ENCODE measurements at regions not wholly inside any gene's neighbourhood (a gene's known extent, or its start where the extent isn't known, plus 50 kb on each side); places are given as distances from the start of the nearest gene placed in this dataset.

DNA sequence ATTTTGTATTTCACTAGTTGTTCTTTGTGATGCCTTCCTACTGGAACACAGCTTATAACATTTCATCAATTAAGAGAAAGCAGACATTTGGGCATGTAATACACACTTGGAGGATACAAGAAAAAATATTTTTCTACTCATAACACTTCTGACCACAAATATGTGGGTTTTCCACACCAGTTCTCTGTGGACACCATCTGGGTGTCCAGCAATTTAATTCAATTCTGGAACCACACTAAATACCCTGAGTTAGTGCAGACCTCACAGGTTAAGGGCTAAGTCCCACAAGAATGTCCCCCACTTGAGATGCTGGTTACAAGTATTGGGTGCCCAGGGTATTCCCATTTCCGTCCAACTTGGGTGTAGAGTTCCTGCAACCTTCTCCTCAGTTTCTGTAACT, 91.1 kb upstream of the SKOR2 start:
- Histone ChIP-seq H3K4me1 (replicated peaks in 1 of 2; ENCODE audit: control insufficient read depth in 2 of 2, insufficient read depth in 2 of 2, low read length in 2 of 2) (no peaks in the 10 kb centered on the region), H3K27ac (ENCODE audit: extremely low read depth, low read depth, low read length) (no peak overlapping the region), H3K79me2 (ENCODE audit: control insufficient read depth, insufficient read depth, low read length) (no peaks in the 10 kb centered on the region), H3K36me3 (ENCODE audit: control insufficient read depth, insufficient read depth, low read length) (no peaks in the 10 kb centered on the region), H3K27me3 (ENCODE audit: control insufficient read depth in 2 of 2, insufficient read depth in 2 of 2, low read length in 2 of 2) (no peaks in the 10 kb centered on the region), H4K20me1 (replicated peaks; ENCODE audit: control insufficient read depth, insufficient read depth, low read length) (no peaks in the 10 kb centered on the region), H3K9ac (ENCODE audit: insufficient read depth in 1 of 2, low read depth in 2 of 2, low read length in 2 of 2) (no peak overlapping the region), H3K4me3 (no peak overlapping the region), H2AFZ (ENCODE audit: low read depth, low read length) (no peak overlapping the region), H3K9me1 (ENCODE audit: control insufficient read depth, insufficient read depth, low read length) (no peaks in the 10 kb centered on the region), H3K9me3 (replicated peaks; ENCODE audit: control insufficient read depth, insufficient read depth, low read depth, low read length) (no peaks in the 10 kb centered on the region), H3K4me2 (ENCODE audit: insufficient read depth, low read length) (no peak overlapping the region)
- DNase-seq (ENCODE audit: extremely low read depth in 1 of 4, low spot score in 3 of 4) (no peak), FAIRE-seq (no peak), ATAC-seq (no peak)
- ChIA-PET CTCF (ENCODE audit: low intra/inter-chr PET ratio) (no interaction called here), POLR2A (no interaction called here)
- WGBS (ENCODE audit: insufficient coverage, low coverage, missing lambda C conversion rate): 0% methylated on average over 1 of the region's 1 CpG
- intact Hi-C loops (cut with micrococcal nuclease) (no loop called here), in situ Hi-C loops (cut with MboI) (no loop called here)
- TF ChIP-seq TEAD2 (tag; IDR thresholded peaks at IDR 0.05): no peak
- no peak for TF ChIP-seq ETV6 (IDR thresholded peaks at IDR 0.05; ENCODE audit: borderline replicate concordance in 1 of 2, low read depth in 2 of 2, low read length in 1 of 2)
- TF ChIP-seq ETV6 (CRISPR knock-in tag; IDR thresholded peaks at IDR 0.05; ENCODE audit: borderline replicate concordance): no peak
- TF ChIP-seq TBL1XR1 (IDR thresholded peaks at IDR 0.05; ENCODE audit: low read length in 2 of 2): no peak
- TF ChIP-seq NCOA2 (IDR thresholded peaks at IDR 0.05; ENCODE audit: partially characterized antibody in 2 of 2): no peak
- TF ChIP-seq TAF9B (IDR thresholded peaks at IDR 0.05; ENCODE audit: partially characterized antibody): no peak
- TF ChIP-seq, protein P1, sequence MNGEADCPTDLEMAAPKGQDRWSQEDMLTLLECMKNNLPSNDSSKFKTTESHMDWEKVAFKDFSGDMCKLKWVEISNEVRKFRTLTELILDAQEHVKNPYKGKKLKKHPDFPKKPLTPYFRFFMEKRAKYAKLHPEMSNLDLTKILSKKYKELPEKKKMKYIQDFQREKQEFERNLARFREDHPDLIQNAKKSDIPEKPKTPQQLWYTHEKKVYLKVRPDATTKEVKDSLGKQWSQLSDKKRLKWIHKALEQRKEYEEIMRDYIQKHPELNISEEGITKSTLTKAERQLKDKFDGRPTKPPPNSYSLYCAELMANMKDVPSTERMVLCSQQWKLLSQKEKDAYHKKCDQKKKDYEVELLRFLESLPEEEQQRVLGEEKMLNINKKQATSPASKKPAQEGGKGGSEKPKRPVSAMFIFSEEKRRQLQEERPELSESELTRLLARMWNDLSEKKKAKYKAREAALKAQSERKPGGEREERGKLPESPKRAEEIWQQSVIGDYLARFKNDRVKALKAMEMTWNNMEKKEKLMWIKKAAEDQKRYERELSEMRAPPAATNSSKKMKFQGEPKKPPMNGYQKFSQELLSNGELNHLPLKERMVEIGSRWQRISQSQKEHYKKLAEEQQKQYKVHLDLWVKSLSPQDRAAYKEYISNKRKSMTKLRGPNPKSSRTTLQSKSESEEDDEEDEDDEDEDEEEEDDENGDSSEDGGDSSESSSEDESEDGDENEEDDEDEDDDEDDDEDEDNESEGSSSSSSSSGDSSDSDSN (IDR thresholded peaks at IDR 0.05; ENCODE audit: borderline replicate concordance in 1 of 2, low read depth in 2 of 2, low read length in 2 of 2): no peak
- no peak for TF ChIP-seq ZNF12 (CRISPR knock-in tag; IDR thresholded peaks at IDR 0.05)
- no peak for TF ChIP-seq SMARCC2 (IDR thresholded peaks at IDR 0.05; ENCODE audit: low read depth)
- no peak for TF ChIP-seq HMG20B (CRISPR knock-in tag; IDR thresholded peaks at IDR 0.05)
- TF ChIP-seq ZNF134 (CRISPR knock-in tag; conservative IDR thresholded peaks at IDR 0.05): no peak
- TF ChIP-seq SRSF9 (IDR thresholded peaks at IDR 0.05; ENCODE audit: borderline replicate concordance, low read depth, low read length): no peak
- TF ChIP-seq HOXB6 (CRISPR knock-in tag; IDR thresholded peaks at IDR 0.05; ENCODE audit: borderline replicate concordance): no peak
- TF ChIP-seq, protein P2, sequence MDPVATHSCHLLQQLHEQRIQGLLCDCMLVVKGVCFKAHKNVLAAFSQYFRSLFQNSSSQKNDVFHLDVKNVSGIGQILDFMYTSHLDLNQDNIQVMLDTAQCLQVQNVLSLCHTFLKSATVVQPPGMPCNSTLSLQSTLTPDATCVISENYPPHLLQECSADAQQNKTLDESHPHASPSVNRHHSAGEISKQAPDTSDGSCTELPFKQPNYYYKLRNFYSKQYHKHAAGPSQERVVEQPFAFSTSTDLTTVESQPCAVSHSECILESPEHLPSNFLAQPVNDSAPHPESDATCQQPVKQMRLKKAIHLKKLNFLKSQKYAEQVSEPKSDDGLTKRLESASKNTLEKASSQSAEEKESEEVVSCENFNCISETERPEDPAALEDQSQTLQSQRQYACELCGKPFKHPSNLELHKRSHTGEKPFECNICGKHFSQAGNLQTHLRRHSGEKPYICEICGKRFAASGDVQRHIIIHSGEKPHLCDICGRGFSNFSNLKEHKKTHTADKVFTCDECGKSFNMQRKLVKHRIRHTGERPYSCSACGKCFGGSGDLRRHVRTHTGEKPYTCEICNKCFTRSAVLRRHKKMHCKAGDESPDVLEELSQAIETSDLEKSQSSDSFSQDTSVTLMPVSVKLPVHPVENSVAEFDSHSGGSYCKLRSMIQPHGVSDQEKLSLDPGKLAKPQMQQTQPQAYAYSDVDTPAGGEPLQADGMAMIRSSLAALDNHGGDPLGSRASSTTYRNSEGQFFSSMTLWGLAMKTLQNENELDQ (CRISPR knock-in tag; IDR thresholded peaks at IDR 0.05; ENCODE audit: borderline replicate concordance): no peak
- no TSS peak for BruUV-seq (replicated peaks)

Data from K562 (cell line).